ENCODE measurements at regions not wholly inside any gene's neighbourhood (a gene's known extent, or its start where the extent isn't known, plus 50 kb on each side); places are given as distances from the start of the nearest gene placed in this dataset.
"Not testable (repeated sequence)": the region's sequence is repeated elsewhere in the genome, so short reads cannot be mapped to it uniquely, and the experiment has no call there.

DNA sequence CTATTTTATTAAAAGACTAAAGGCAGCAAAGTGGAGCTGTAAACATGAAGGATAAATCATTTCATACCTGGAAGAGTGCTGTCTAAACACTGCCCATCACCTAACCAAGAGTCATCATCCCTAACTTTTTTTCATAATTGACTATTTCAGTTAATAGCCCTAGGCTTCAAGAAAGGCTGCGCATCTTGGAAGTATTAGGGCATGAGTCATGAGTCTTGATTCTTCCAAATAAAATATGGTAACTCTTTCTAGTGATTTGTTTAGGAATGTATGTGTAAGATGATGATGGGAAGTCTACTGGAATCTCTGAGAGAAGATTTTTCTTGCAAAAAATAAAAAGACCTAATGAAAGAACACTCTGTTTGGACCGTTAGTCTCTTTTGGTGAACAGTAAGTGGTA lies 207.7 kb upstream of the AHR start:
- DNase-seq (ENCODE audit: low read depth, low spot score), result no peak

DNA sequence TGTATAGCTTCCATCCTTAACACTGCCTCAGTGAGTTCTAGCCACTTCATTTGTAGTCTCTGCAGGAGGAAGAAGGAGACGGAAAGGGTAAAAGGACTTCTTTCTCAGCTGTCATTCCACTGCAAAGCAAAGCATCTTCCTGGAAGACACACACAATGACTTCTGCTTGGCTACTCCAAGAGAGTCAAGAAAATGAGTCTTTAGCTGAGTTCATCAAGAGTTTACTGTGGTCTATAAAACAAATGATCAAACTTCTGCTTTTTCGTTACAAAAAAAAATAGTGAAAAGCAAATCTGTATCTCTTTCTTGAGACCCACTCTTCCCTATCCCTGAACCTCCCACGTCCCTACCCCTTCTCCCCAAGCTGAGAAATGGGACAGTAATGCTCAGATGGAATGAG lies 205.0 kb upstream of the AHR start:
- no peak for DNase-seq (ENCODE audit: low read depth, low spot score)

DNA sequence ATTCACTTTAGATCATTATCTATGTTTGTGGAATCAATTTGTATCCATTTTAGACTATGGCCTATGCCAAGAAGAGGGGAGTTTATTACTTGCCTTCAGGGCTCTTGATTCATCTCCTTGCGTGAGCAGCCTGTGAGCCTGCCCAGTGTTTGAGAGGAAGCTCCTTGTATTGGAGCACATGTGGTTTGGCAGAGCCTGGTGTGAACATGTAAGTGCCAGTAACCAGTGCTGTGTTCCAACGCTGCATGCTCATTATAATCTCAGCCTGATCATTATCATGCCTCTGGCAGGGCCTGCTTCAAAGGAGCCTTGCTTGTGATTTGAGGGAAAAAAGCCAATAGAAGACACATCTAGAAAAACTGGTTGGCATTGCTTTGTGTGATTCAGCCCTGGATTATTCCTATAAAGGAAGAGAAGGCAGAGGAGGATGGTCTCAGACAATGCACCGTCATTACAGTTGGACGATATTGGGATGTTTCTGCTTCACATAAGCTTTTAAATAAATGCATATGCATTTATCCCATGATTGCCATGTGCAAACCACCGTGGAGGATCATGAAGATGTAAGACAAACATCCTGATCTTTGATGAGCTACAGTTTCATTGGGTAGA lies 203.4 kb upstream of the AHR start:
- no peak for DNase-seq (ENCODE audit: low read depth, low spot score)

DNA sequence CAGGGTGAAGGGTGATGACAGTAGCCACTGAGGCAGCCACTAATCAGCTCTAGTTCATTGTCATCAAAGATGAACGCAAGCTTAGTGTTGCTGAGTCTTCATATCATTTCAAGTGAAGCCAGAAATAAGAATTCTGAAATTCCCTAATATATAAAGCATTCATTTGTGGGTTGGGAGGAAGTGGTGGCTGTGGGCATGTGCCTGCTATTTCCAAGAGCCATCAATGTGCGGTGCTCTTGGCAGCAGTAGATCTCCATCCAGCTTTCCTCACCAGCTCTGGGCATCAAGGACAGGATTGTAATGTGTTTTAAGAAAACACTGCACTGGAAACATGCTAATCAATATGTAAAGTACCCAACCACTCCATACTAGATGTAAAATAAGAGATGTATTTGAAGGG lies 202.5 kb upstream of the AHR start:
- no peak for DNase-seq (ENCODE audit: low read depth, low spot score)

DNA sequence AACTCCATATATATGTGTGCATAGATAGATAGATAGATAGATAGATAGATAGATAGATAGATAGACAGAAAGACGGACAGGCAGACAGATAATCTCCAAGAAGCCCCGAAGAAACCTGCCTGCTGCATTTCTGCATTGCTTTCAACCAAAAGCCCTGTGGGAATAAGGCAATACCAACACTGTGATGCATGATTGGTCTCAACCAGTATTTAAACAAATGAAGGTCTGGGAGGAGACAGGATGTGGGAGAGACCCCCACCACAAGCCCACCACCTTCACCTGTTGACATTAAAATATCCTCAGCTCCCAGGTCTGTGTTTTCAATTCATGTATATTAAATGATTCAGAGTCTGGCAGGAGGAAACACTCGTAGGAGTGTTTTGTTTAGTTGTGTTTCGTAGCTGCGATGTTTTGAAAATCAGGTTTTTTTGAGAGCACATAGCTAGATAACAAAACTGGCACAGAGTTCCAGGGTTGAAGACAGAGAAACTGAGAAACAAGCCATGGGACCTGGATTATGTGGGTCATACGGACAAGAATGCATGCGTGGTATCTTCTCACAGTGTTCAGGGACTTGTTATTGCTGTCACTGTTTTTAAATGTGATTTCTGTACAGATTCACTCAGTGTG lies 200.7 kb upstream of the AHR start:
- DNase-seq (ENCODE audit: low read depth, low spot score), result no peak

DNA sequence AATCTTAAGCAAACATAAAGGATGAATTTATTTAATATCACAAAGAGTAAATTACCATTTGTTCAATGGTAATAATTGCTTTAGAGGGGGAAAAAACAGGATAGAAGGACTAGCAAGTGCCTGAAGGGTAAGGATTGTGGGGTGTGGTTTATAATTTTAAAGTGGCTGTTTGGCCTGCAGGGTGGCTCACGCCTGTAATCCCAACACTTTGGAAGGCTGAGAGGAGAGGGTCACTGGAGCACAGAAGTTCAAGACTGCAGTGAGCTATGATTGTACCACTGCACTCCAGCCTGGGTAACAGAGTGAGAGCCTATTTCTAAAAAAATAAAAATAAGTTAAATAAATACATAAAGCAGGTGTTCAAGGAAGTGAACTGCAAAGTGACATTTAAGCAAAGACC lies 199.9 kb upstream of the AHR start:
- no peak for DNase-seq (ENCODE audit: low read depth, low spot score)

DNA sequence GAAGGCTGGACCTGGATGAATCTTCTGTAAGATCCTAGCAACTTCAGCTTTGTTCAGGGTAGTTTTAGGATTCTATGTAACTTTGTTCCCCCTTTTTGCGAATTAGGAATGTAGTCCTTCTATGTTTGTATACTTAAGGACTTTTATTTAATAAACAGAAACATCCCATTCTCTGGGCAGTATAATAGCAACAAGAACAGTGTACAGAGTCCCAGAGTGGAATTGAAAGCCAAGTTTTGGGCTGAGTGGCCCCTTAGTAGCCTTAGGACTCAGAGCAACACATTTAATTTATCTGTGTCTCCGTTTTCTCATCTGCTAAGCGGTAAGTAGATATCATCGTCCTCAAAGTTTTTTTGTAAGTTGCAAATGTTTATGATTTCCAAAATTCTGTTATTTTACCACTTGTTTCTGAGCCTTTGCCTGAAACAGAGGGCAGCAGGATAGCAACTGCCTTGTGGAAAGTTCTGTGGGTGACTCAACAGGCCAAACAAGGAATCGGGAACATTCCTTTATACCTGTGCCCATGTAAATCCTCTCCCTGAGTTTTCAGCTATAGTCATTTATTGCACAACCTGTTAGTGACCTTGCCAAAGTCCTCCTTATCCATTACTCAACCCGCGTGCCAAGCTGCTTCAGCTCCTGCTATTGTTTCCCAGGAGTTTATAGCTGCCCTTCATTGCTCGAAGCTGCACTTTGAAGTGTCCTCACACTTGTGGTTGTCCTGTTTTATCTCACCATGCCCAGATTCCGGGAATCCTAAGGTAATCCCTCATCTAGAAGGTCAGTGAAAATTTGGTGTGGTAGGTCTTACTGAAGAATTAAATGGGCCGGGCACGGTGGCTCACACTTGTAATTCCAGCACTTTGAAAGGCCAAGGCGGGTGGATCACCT lies 199.1 kb upstream of the AHR start:
- no peak for DNase-seq (ENCODE audit: low read depth, low spot score)

DNA sequence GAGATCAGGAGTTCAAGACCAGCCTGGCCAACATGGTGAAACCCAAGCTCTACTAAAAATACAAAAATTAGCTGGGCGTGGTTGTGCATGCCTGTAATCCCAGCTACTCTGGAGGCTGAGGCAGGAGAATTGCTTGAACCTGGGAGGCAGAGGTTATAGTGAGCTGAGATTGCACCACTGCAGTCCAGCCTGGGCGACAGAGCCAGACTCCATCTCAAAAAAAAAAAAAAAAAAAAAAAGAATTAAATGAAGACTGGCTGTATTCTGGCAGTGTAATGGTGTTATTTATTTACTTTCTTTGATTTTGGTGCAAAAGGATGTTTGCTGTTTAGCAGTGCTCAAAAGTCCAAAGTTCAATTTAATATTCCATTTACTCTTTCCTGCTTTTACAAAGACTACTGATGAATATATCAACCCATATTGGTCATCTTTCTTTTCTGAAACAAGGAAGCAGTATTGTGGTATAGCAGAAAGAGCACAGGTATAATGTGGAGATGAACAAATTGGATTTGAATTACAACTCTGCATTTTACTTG lies 198.4 kb upstream of the AHR start:
- DNase-seq (ENCODE audit: low read depth, low spot score), result not testable (repeated sequence)

DNA sequence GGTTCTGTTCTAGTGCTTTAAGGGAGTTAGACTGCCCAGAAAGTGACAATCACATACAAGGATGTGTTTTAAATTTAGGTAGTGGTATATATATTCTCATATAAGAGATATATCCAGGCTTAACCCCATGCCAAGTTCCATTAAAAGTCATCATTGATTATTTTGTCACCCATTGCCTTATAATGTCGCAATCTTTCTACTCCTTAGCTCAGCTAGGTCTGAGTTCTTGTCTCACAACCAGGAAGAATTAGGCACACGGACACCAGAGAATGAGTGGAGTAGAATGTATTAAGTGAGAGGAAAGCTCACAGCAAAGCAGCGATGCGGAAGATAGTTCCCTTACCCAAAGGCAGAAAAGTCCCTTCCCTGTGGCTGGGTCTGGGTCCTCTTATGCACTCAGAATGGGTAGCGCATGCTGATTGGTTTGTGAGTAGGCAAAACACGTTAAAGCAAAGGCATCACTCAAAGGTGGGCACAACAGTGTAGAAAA lies 197.2 kb upstream of the AHR start:
- no peak for DNase-seq (ENCODE audit: low read depth, low spot score)

DNA sequence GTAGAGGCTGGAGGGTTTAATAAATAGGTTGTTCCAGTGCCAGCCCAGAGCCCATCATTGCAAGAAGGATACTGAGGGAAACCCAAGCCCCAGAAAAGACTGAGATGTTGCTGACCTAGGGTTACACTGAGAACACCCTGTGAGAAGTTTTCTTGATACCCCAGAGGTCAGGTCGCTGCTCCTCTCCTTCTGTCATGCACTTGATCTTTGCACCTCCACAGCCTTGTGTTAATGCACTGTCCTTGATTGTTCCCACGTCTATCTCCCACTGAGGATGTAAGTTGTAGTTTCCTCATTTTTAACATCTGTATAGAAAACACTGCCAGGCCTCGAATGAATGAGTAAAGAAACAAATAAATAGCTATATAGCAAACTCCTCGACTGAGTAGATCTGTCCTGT lies 195.3 kb upstream of the AHR start:
- DNase-seq (ENCODE audit: low read depth, low spot score), result peak; percentile 30

DNA sequence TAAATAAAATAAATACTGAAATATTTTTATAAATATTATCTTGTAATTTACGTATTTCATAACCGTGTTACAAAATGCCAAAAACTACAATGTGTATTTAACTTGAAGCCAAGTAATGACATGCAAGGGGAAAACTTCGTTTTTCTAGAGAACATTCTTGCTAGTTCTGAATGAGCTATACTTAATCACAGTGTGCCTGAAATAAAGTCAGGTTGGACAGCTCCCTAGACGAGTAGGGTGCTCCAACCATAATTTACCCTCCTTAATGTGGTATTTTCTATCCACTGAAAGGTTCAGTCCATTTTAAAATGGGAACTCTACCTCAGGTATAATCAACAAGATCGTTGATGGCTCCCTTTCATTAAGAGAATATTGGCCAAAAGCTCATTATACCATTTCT lies 194.5 kb upstream of the AHR start:
- no peak for DNase-seq (ENCODE audit: low read depth, low spot score)

DNA sequence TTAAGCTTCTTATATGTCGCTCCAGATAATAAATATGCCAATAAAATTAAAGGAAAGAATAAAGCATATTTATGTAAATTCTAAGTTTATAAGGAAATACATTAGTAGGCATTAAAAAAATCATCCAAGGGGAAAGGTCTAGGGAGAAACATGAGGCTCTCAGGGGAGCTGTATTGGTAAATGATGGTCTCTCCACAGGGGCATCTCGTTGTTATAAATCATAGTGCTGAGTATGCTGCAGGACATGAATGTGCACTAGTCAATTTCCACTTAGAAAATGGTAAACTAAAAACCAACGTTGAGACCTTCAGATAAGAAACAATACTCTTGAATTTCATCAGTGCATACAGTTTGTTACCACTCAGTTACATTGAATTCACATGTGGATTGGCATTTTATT lies 194.0 kb upstream of the AHR start:
- DNase-seq (ENCODE audit: low read depth, low spot score), result no peak

DNA sequence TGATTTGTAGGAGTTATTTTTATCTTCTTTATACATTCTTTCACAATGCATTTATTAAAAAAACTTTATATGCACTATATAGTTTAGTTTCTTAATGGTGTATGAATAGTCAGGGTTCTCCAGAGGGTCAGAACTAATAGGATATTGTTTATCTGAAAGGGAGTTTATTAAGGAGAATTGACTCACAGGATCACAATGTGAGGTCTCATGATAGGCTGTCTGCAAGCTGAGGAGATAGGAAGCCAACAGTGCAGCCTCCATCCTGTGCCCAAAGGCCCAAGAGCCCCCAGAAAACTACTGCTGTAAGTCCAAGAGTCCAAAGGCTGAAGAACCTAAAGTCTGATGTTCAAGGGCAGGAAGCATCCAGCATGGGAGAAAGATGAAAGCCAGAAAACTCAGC lies 192.8 kb upstream of the AHR start:
- no peak for DNase-seq (ENCODE audit: low read depth, low spot score)

DNA sequence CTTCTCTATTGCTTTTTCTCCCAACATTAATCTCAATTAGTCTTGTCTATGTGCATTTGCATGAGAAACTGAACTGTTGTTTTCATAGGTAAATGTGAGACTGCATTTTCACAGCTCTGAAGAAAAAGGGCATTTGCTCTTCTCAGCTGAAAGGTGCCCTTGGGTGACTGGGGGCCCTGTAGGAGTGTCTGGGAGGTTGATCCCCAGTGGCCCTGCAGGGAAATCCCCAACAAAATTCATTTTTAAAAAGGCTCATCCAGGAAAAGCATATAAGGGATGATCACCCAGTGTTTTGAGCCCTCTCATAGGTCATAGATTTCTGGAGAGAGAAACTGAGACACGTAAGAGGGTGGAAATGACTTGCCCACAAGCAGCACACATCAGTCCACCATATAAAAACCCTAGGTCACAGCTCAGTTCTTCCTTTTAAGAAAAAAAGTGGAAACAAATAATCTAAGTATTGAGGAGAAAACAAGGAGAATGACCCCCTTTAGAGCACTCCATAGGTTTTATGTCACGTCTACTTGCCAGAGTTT lies 190.3 kb upstream of the AHR start:
- no peak for DNase-seq (ENCODE audit: low read depth, low spot score)

DNA sequence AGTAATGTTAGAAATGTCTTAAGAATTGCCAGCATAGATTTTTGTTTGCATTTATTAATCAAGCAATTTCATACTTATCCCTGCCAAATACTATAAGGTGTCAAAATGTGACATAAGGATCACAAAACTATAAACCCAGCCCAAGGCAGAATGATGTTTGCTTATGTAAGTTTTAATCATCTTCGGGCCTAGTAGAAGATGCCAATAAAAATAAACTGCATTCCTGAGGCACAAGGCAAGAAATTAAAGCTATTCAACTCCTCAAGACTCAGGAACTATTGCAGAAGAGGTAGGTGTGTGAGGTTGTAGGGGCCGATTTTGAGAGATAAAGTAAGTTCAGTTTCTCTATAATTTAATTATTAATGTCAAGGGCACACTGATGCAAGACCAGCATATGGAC lies 189.4 kb upstream of the AHR start:
- DNase-seq (ENCODE audit: low read depth, low spot score), result no peak

DNA sequence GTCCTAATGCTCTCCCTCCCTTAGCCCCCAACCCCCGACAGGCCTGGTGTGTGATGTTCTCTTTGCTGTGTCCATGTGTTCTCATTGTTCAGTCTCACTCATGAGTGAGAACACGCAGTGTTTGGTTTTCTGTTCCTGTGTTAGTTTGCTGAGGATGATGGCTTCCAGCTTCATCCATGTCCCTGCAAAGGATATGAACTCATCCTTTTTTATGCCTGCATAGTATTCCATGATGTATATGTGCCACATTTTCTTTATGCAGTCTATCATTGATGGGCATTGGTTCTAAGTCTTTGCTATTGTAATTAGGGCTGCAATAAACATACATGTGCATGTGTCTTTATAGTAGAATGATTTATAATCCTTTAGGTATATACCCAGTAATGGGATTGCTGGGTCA lies 184.7 kb upstream of the AHR start:
- DNase-seq (ENCODE audit: low read depth, low spot score), result not testable (repeated sequence)

DNA sequence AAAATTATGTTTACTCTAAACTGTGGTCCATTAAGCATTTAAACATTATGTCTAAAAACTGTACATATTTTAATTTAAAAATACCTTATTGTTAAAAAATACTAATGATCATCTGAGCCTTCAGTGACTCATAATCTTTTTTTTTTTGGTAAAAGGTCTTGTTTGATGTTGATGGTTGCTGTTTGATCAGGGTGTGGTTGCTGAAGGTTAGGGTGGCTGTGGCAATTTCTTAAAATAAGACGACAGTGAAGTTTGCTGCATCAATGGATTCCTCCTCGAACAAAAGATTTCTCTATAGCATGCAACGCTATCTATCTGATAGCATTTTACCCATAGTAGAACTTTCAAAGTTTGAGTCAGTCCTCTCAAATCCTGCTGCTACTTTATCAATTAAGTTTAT lies 180.0 kb upstream of the AHR start:
- no peak for DNase-seq (ENCODE audit: low read depth, low spot score)

DNA sequence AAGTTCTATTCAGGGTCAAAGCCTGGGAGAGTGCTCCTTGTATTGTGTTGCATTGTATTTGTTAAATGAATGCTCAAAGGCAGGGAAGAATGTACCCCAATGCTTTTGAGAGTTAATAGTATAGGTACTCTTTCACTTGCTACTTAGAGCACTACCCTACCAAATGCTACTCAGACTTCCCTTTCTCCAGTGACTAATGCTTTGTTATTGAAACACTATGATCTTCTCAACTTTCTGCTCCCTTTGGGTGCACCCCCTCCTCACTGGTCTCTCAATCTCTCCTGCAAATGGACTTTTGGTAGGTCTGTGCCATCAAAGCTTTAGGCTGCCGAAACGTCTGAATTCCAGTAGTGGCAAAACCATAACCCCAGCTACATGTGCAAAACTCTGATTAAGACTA lies 177.7 kb upstream of the AHR start:
- DNase-seq (ENCODE audit: low read depth, low spot score), result no peak

DNA sequence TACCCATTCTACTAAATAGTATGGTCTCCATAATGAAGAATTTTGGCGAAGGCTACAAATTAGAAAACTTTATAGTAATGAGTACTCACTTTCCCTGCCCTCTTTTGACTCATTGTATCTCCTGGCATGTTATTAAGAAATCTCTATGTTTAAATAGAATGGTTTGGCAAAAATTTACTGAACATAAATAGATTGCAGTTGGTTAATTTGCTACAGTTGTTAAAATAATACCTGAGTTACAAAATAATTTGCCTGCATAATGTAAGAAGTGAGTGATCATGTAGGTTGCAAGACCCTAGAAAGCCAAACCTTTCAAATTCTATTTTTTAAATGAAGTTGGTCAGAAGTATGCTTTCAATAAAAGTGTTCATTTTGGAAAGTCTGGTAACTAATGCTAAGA lies 176.8 kb upstream of the AHR start:
- no peak for DNase-seq (ENCODE audit: low read depth, low spot score)

DNA sequence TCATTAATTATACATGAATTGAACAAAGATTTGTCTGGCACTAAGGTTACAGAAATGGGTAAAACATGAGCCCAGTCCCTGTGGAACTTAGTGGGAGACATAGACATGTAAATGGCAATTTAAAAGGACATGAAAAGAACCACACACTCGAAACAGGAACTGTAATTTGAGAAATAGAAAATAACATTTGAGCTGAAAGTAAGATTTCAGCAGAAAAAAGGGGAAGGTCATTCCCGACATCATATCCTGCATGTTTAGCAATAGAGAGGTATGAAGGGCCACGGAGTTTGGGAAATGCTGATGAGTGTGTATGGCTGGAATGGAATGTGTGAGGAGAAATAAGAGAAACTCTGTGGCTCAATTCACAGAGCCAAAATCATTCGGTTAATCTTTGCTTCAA lies 175.4 kb upstream of the AHR start:
- no peak for DNase-seq (ENCODE audit: low read depth, low spot score)

DNA sequence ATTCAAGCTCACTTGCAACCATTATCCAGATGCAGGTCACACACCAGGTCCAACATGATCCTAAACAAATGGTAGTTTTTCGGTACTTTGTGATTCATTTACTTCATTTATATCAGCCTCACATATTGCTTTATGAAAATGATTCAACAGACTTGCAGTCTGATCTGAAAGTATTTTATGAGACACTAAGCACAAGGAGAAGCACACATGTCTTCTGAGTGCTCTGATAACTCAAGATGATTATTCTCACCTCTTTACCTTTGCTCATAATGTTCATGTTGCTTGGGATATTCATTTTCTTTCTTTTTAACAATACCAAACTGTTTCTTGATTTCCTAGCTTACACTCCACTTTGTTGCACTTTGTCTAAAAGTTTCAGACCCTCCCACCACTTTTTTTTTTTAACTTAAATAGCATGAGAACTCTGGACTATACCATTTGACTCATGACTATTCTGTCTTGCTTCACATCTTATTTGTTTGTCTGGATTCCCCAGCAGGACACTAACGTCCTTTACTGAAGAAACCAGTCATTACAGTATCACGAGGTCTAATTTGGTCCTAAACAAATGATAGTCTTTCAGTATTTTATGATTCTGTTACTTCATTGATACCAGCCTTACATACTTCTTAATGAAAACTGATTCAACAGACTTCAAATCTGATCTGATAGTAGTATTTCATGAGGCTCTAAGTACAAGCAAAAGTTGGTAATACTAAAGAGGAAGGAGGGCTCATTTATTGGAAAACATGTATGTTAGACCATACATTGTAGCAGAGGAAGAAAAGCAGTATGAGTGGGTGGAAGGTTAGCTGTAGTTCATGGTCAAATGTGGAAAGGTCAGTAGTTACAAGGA lies 171.8 kb upstream of the AHR start:
- DNase-seq (ENCODE audit: low read depth, low spot score), result no peak
